ENCODE measurements at regions not wholly inside any gene's neighbourhood (a gene's known extent, or its start where the extent isn't known, plus 50 kb on each side); places are given as distances from the start of the nearest gene placed in this dataset.

DNA sequence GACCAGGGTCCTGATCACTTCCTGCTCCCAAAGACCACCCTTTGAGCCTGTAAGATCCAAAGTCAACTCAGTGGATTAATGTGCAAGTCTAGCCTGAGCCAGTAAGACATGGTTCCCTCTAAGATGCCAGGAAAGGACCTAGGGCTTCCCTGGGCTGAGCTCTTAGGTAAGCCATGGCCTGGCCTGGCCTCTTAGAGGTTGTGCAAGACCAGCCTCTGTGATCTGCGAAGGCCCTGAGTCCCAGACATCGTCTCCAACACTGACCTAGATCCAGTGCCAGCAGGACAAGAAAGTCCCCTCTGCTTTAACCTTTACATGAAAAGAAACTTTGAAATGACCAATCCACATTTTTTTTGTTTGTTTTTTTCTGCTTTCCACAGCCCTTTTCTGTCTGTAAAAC lies 73.6 kb upstream of the CYP1B1 start:
- no peak overlapping the region for H2AK9ac ChIP-seq (replicated peaks; ENCODE audit: low read depth, low read length, poor library complexity)
- ChIA-PET CTCF (no interaction called here), POLR2A (ENCODE audit: unreplicated experiment) (no interaction called here)
- H3K18ac ChIP-seq (ENCODE audit: low read depth, low read length), result peak overlapping the region; percentile 69; the same call in 1 of the 2 replicates
- peaks cover 3% of the 10 kb centered on the region for H3K27me3 ChIP-seq (ENCODE audit: control insufficient read depth, insufficient read depth, low read length)
- H2AK5ac ChIP-seq (ENCODE audit: low read depth, low read length), result peak overlapping the region; percentile 17
- no peak overlapping the region for H3K27ac ChIP-seq (ENCODE audit: insufficient read depth, low read length)
- no peak overlapping the region for H3K4me3 ChIP-seq (ENCODE audit: insufficient read depth, low read depth, low read length)
- H2BK15ac ChIP-seq (ENCODE audit: low read depth, low read length), result no peak overlapping the region
- DNase-seq, result no peak
- H3K14ac ChIP-seq (replicated peaks; ENCODE audit: low read depth, low read length), result no peak overlapping the region
- no peaks in the 10 kb centered on the region for H3K79me1 ChIP-seq (ENCODE audit: low read depth in 1 of 2, low read length in 2 of 2)
- H3K4ac ChIP-seq (ENCODE audit: low read depth, low read length), result peak overlapping the region; percentile 20; the same call in 1 of the 2 replicates
- H3K9ac ChIP-seq (ENCODE audit: low read depth, low read length), result no peak overlapping the region
- H3K4me1 ChIP-seq (ENCODE audit: control insufficient read depth, insufficient read depth, low read length), result peaks cover 12% of the 10 kb centered on the region
- H3K9me3 ChIP-seq (ENCODE audit: control insufficient read depth, insufficient read depth, low read length), result no peaks in the 10 kb centered on the region
- TF ChIP-seq RAD21 (IDR thresholded peaks at IDR 0.05; ENCODE audit: low read length) (no peak), NFE2L2 (IDR thresholded peaks at IDR 0.05; ENCODE audit: low read depth, low read length) (no peak), MXI1 (IDR thresholded peaks at IDR 0.05; ENCODE audit: borderline replicate concordance, low read depth, low read length) (no peak), RCOR1 (IDR thresholded peaks at IDR 0.05; ENCODE audit: insufficient replicate concordance, low read length) (no peak), CEBPB (IDR thresholded peaks at IDR 0.05; ENCODE audit: low read depth, low read length) (no peak), BHLHE40 (IDR thresholded peaks at IDR 0.05; ENCODE audit: low read depth, low read length) (no peak), MAZ (IDR thresholded peaks at IDR 0.05; ENCODE audit: borderline replicate concordance, low read depth, low read length) (no peak), POLR2A (IDR thresholded peaks at IDR 0.05; ENCODE audit: low read depth, low read length) (no peak)
- TF ChIP-seq, protein P1, sequence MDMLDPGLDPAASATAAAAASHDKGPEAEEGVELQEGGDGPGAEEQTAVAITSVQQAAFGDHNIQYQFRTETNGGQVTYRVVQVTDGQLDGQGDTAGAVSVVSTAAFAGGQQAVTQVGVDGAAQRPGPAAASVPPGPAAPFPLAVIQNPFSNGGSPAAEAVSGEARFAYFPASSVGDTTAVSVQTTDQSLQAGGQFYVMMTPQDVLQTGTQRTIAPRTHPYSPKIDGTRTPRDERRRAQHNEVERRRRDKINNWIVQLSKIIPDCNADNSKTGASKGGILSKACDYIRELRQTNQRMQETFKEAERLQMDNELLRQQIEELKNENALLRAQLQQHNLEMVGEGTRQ (IDR thresholded peaks at IDR 0.05; ENCODE audit: low read depth, low read length), result no peak
- BruUV-seq (replicated peaks), result no TSS peak
- dilution Hi-C loops (cut with HindIII; ENCODE audit: low sequenced_read_pairs, unreplicated experiment), result no loop called here
- ATAC-seq (ENCODE audit: low read depth), result no peak
- no peak overlapping the region for H3K23ac ChIP-seq (ENCODE audit: low read depth, low read length)
- H2BK120ac ChIP-seq (ENCODE audit: low read depth, low read length), result peak overlapping the region; percentile 47; the same call in 1 of the 2 replicates
- peak overlapping the region; percentile 58 for H4K5ac ChIP-seq (ENCODE audit: low read depth, low read length)
- intact Hi-C loops (cut with micrococcal nuclease), result loop anchor here (10.0 kb wide), 1 partner anchor 115 kb away; no protein-coding TSS in a partner anchor
- no CpG with 5 or more reads among the region's 2 CpGs for WGBS, 2 experiments (ENCODE audit: extremely low coverage in 2 of 2, insufficient read length in 1 of 2)
- no peak overlapping the region for H2AFZ ChIP-seq (replicated peaks; ENCODE audit: low read length, poor library complexity)
- H4K20me1 ChIP-seq (ENCODE audit: insufficient read depth, low read length), result no peaks in the 10 kb centered on the region
- in situ Hi-C loops (cut with MboI; ENCODE audit: low sequenced_read_pairs), result no loop called here
- H2BK5ac ChIP-seq (ENCODE audit: low read depth, low read length, poor library complexity, severe bottlenecking), result no peak overlapping the region
- H2BK20ac ChIP-seq (ENCODE audit: low read depth, low read length), result peak overlapping the region; percentile 55; the same call in 1 of the 2 replicates
- H3K36me3 ChIP-seq (ENCODE audit: control insufficient read depth, insufficient read depth, low read length), result no peaks in the 10 kb centered on the region
- H3K56ac ChIP-seq (ENCODE audit: extremely low read depth, insufficient read depth, low read length), result no peak overlapping the region
- peaks cover 6% of the 10 kb centered on the region; the same call in 1 of the 2 replicates for H3K9me1 ChIP-seq (ENCODE audit: insufficient read depth, low read length)
- H4K91ac ChIP-seq (ENCODE audit: insufficient read depth, low read depth, low read length), result peak overlapping the region; percentile 50; the same call in 1 of the 2 replicates
- no peak overlapping the region for H4K8ac ChIP-seq (ENCODE audit: low read depth in 2 of 2, low read length in 2 of 2)
- no peak overlapping the region for H3K4me2 ChIP-seq (ENCODE audit: low read depth, low read length)
